Stimulated activated CD8-positive, alpha-beta memory T cell treated with anti-CD3 and anti-CD28 coated beads, Interleukin-15, amount 100 ng/mL, for 1 hour (primary cell): ENCODE measurements at regions not wholly inside any gene's neighbourhood (a gene's known extent, or its start where the extent isn't known, plus 50 kb on each side); places are given as distances from the start of the nearest gene placed in this dataset.

Experiments used
- DNase-seq: peaks from one replicate; pipeline ENCODE4 v3.0.0-alpha.2; 2020; ENCODE audit warnings: low read depth

- DNase-seq = no peak
Measured at GRCh38 chr2:176468457-176469113, 199.3 kb downstream of the MTX2 start.

- no peak for DNase-seq
Measured at GRCh38 chr2:176470713-176471112, 201.5 kb downstream of the MTX2 start.

GRCh38 chr2:176471949-176472348 lies 202.7 kb downstream of the MTX2 start:
- DNase-seq = no peak

GRCh38 chr2:176473177-176473576 lies 203.9 kb downstream of the MTX2 start:
- no peak for DNase-seq

- no peak for DNase-seq
Measured at GRCh38 chr2:176473851-176474250, 204.6 kb downstream of the MTX2 start.

GRCh38 chr2:176477336-176477735 lies 208.1 kb downstream of the MTX2 start:
- DNase-seq = no peak

GRCh38 chr2:176479961-176480360 lies 210.7 kb downstream of the MTX2 start:
- DNase-seq = no peak

GRCh38 chr2:176482107-176482506 lies 212.9 kb downstream of the MTX2 start:
- no peak for DNase-seq

- no peak for DNase-seq
Measured at GRCh38 chr2:176483476-176483875, 214.2 kb downstream of the MTX2 start.

GRCh38 chr2:176483901-176484568 lies 214.8 kb downstream of the MTX2 start:
- DNase-seq = no peak

GRCh38 chr2:176484838-176485237 lies 215.6 kb downstream of the MTX2 start:
- DNase-seq = no peak

- DNase-seq = no peak
Measured at GRCh38 chr2:176488431-176488830, 219.2 kb downstream of the MTX2 start.

GRCh38 chr2:176490061-176490861 lies 221.0 kb downstream of the MTX2 start:
- no peak for DNase-seq

GRCh38 chr2:176491172-176491904 lies 222.1 kb downstream of the MTX2 start:
- DNase-seq = no peak

GRCh38 chr2:176492583-176492982 lies 223.3 kb downstream of the MTX2 start:
- no peak for DNase-seq

- no peak for DNase-seq
Measured at GRCh38 chr2:176493226-176493825, 224.1 kb downstream of the MTX2 start.

GRCh38 chr2:176493909-176494308 lies 224.7 kb downstream of the MTX2 start:
- no peak for DNase-seq

- no peak for DNase-seq
Measured at GRCh38 chr2:176494949-176495353, 225.7 kb downstream of the MTX2 start.

GRCh38 chr2:176495826-176496225 lies 226.6 kb downstream of the MTX2 start:
- DNase-seq = no peak

- no peak for DNase-seq
Measured at GRCh38 chr2:176496761-176497160, 227.5 kb downstream of the MTX2 start.

GRCh38 chr2:176500901-176501300 lies 231.7 kb downstream of the MTX2 start:
- DNase-seq = no peak

- DNase-seq = no peak
Measured at GRCh38 chr2:176501617-176502016, 232.4 kb downstream of the MTX2 start.
